Activated CD4-positive, alpha-beta T cell treated with anti-CD3 and anti-CD28 coated beads for 24 hours (primary cell): ENCODE measurements at regions not wholly inside any gene's neighbourhood (a gene's known extent, or its start where the extent isn't known, plus 50 kb on each side); places are given as distances from the start of the nearest gene placed in this dataset.
"Not testable (repeated sequence)": the region's sequence is repeated elsewhere in the genome, so short reads cannot be mapped to it uniquely, and the experiment has no call there.

Experiments
- DNase-seq, 2 donors: peaks; one replicate each; pipeline ENCODE4 v3.0.0-alpha.2; 2020; ENCODE audit warnings: low read depth in 2 of 2

DNA sequence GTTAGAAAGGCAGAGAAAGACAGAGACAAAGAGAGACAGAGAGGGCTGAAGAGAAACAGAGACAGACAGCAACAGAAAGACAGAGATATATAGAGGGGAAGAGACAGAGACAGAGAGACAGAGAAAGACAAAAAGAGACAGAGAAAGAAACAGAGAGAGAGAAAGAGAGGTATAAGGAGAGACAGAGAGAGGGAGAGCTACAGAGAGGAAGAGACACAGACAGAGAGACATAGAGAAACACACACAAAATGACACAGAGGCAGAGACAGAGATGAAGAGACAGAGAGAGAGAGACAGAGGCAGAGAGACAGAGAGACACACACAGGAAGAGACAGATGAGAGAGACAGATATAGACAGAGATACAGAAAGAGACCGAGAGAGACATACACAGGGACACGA, 168.6 kb downstream of the TMEM121 start:
- DNase-seq: no peak

DNA sequence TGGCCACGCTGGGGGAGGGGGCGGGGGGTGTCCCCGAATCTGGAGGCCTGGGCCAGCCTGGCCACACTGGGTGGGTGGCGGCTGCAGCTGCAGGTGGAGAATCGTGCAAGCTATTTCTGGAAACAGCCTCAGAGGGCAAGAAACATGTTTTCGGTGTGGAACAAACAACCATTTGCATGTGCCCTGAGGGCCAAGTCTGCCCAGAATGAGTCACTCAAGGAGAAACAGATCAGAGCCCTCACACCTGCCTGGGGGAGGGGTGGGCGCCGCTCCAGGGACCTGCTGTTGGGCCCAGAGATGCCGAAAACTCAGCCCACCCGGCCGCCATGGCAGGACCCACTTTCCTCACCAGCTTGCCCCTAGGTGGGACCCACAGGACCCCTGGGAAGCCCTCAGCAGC, 170.0 kb downstream of the TMEM121 start:
- DNase-seq: not testable (repeated sequence)

DNA sequence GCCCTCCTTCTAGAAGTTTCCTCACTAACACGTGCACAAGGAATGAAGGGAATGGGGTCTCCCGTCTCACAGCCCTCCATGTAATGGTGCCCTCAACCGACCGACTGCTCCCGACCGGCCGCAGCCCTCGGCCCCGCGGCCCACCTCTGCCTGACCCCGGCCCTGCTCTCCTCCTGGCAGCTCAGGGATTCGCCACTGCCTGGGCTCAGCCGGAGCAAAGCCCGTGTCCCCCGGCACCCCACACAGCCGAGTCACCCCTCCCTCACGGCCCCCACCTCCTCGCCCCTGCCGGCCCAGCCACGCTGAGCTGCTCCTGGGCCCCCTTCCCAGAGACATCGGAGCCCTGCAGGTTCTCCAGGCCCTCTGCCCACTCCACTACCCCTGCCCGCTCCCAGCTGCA, 171.0 kb downstream of the TMEM121 start:
- DNase-seq: not testable (repeated sequence)

DNA sequence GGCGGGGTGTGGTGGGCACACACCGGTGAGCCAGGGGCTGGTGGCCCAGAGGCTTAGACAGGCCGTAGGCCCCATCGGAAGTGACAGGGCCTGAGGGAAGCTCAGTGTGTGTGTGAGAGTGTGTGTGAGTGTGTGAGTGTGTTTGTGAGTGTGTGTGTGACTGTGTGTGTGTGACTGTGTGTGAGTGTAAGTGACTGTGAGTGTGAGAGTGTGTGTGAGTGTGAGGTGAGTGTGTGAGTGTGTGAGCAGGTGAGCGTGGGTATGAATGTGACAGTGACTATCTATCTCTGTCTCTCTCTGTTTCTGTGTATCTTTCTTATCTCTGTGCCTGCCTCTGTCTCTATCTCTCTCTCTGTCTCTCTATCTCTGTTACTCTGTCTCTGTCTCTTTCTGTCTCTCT, 171.6 kb downstream of the TMEM121 start:
- DNase-seq: not testable (repeated sequence)

DNA sequence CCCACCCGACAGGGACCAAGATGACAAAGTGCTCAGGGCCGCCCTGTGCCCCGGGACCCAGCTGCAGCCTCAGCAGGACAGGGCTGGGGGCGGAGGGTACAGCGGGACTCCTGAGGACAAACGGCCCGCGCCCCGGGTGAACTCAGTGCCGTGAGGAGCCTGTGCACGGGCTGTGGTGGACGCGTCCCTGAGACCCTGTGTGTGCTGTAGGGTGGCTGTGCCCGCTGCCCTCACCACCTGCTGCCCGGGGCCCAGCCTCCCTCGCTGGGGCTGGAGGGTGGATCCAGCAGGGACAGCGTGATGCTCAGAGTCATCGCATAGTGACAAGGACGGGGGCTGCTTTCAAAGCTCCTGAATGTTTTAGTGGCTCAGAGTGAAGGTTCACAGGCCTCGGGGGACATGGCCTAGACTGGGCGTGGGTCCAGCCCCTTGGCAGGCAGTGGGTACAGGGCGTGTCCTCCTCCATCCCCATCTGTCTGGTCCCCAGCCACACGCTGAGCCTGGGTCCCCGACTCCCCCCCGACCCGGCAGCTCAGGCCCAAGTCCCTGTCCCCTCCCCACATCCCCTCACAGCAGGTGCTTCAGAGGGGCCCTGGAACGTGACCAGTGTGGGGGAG, 172.7 kb downstream of the TMEM121 start:
- DNase-seq: not testable (repeated sequence)

DNA sequence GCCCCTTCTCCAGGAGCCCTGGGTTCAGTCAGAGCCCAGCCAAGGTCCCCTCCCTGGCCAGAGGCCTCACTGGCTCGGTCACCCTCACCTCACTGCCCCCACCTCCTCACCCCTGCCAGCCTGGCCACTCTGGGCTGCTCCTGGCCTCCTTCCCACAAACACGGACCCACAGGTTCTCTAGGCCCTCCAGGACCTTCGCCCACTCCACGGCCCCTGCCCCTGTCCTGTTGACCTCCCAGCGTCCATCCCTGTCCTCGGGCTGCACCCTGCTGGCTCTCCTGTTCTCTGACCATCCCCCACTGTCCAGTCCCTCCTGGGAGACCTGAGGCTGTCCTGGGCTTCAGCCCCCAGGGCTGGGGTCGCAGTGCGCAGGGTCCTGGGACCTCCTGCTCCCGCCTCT, 173.3 kb downstream of the TMEM121 start:
- DNase-seq: not testable (repeated sequence)

DNA sequence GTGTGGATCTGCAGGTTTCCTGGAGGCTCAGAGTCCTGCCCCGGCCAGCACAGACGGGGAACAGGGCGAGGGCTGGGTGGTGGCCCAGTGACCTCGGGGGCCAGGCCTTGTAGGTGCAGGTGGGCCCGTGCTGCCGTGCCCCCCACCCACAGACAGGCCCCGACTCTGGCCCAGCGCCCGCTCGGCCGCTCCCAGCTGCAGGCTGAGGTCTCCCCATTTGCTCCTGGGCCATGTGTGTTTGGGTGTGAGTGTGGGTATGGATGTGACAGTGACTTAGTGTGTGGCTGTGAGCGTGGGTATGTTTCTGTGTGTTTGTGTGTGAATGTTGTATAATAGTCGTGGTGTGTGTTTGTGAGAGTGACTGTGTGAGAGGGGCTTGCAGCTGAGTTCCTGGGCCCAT, 173.8 kb downstream of the TMEM121 start:
- DNase-seq: not testable (repeated sequence)

DNA sequence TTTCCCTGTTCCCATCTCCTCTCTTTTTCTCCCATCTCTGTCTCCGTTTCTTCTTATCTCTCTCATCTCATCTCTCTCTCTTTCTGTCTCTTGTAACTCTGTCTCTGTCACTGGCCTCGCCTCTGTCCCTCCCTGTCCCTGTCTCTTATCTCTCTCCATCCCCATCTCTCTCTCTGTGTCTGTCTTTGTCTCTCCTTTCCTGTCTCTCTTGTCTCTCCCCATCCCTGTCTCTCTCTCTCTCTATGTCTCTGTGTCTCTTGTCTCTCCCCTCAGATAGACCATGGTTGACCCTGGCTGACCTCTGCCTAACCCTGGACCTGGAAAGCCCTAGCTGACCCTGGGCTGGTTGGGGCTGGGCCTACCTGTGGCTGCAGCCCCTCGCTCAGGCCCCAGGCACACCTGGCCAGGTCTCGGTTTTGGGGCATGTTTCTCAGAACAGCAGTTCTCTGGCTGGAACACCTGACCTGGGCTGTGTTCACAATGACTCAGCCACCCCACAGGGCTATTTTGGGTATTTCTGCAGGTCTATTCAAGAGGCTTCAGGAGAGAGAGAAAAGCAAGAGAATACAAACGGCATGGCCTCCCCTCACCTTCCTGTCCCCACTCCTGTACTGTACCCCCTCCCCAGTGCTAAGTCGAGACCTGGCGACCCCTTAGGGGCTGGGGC, 174.4 kb downstream of the TMEM121 start:
- DNase-seq: no peak

DNA sequence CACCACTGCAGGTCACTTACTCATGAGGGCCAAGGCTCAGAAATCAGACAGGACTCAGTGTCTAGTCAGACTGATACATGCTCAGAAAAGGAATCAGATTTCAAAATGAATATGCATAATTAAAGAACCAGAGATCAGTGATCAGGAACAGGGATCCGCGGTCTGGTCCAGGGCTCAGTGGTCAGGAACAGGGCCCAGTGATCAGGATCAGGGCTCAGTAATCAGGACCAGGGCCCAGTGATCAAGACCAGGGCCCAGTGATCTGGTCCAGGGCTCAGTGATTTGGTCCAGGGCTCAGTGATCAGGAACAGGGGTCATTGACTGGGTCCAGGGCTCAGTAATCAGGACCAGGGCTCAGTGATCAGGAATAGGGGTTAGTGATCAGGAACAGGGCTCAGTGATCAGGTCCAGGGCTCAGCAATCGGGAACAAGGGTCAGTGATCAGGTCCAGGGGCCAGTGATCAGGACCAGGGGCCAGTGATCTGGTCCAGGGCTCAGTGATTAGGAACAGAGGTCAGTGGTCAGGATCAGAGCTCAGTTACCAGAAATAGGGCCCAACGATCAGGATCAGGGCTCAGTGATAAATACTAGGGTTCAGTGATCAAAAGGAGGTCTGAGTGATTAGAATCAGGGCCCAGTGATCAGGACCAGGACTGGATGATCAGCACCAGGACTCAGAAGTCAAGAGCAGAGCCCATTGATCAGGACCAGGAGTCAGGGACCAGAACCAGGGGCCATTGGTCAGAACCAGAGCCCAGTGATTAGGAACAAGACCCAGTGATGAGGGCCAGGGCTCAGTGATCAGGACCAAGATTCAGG, 175.3 kb downstream of the TMEM121 start:
- no peak for DNase-seq

DNA sequence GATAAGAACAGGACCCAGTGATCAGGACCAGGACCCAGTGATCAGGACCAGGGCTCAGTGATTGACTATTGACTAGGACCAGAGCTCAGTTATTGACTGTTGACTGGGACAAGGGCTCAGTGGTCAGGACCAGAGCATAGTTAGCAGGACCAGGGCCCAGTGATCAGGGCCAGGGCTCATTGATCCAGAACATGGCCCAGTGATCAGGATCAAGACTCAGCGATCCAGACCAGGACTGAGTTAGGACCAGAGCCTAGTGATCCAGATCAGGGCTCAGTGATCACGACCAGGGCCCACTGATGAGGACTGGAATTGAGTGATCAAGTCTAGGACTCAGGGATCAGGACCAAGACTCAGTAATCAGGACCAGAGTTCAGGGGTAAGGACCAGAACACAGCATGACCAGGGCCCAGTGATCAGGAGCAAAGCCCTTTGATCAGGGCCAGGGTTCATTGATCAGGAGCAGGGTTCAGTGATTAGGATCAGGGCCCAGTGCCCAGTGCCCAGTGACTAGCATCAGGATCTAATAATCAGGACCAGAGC, 176.0 kb downstream of the TMEM121 start:
- DNase-seq: no peak

DNA sequence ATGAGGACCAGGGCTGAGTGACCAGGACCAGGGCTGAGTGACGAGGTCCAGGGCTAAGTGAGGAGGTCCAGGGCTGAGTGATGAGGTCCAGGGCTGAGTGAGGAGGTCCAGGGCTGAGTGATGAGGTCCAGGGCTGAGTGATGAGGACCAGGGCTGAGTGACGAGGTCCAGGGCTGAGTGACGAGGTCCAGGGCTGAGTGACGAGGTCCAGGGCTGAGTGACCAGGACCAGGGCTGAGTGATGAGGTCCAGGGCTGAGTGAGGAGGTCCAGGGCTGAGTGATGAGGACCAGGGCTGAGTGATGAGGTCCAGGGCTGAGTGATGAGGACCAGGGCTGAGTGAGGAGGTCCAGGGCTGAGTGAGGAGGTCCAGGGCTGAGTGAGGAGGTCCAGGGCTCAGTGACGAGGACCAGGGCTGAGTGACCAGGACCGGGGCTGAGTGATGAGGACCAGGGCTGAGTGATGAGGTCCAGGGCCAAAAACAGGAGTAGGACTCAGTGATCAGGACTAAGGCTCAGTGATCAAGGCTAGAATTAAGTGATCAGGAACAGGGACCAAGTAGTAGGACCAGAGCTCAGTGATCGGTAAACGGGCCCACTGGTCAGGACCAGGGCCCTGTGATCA, 176.8 kb downstream of the TMEM121 start:
- DNase-seq: not testable (repeated sequence)

DNA sequence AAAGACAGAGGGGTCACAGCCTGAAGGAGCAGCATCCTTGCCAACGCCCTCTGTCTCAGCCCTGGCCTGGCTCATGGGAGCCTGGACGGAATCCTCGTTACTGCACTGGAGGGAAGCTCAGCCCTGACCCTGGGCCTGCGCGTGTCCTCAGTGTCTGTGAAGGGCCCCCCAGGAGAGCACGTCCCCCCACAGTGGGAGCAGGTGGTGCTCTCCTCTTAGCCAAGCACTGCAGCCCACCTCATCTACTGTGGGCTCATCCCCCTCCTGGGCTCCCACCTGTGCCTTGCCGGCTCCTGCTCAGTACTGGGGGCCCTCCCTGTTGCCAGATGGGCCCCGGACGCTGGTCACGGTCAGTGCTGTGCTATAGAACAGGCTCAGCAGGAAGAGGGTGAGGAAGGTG, 177.7 kb downstream of the TMEM121 start:
- not testable (repeated sequence) for DNase-seq

DNA sequence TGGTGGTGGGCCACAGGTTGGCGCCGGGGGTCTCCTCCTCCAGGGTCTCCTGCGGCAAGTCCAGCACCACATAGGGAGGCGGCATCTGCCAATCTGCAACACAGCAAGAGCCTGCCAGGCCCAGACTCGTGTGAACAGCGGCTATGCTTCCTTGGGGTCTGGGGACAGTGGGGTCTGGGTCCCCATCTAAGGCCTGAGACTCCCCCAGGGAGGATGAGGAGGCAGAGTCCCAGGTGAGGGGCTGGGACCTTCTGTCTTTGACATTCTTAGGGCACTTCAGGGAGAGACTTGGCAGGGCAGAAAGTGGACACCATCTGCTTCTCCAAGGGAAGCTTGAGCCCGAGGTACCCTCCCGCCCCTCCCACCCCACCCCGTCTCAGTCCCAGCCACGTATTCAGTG, 178.1 kb downstream of the TMEM121 start:
- DNase-seq: not testable (repeated sequence)

DNA sequence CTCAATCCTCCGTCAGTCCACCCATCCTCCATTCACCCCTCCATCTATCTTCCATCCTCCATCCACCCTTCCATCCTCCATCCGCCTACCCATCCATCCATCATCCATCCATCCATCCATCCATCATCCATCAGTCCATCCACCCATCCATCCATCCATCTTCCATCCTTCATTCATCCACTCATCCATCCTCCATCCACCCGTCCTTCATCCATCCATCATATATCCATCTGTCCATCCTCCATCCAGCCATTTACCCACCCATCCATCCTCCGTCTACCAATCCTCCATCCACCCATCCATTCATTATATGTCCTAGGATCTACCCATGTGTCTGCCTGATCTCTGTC, 179.1 kb downstream of the TMEM121 start:
- not testable (repeated sequence) for DNase-seq

DNA sequence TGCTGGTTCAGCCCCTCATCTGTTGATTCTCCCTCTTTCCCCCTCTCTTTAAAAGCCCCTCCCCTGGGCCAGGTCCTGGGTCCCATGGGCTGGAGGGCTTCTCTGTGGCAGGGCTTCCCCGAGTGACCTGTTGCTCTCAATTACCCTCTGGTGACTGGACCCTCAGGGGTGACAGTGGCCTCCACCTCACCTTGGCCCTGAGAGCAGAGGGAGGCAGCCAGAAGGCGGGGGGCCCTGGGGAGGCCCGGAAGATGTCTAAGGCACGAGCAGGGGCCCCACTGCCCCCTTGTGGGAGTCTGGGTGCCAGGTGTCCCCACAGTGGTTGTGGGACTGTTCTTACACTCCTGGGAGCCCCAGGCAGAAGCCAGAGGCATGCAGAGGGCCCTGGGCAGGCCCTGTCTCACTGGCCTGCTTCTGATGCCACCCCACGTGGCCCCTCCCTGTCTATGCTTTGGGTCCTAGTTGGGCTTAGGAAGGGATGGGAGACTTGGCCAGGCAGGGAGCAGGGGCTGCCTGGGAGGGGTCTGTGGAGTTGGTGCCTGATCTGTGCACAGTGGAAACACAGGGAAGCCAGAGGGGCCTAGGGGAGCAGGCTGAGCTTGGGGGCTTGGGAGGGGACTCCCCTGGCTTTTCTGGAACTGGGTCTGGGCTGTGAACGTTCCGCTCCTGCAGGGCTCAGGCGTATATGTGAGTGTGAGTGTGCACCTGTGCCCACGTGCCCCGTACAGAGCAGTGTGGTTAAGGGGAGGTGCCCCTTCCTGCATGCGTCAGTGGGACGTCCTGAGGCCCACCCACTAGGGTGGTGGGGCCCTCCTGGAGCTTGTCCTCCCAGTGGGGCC, 179.7 kb downstream of the TMEM121 start:
- not testable (repeated sequence) for DNase-seq

DNA sequence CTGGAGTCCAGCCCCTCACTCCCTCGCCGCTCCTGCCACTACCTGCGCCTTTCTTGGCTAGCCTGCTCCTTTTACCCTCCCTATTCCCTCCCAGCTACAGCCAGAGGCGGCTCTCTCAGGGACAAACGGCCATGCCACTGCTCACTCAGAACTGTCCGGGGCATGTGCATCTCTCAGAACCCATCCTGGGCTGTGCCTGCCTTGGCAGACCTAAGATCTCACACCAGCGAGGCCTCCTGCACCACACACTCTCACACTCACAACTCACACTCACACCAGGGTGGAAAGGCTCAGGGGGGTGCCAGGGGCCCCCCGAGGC, 180.3 kb downstream of the TMEM121 start:
- not testable (repeated sequence) for DNase-seq

DNA sequence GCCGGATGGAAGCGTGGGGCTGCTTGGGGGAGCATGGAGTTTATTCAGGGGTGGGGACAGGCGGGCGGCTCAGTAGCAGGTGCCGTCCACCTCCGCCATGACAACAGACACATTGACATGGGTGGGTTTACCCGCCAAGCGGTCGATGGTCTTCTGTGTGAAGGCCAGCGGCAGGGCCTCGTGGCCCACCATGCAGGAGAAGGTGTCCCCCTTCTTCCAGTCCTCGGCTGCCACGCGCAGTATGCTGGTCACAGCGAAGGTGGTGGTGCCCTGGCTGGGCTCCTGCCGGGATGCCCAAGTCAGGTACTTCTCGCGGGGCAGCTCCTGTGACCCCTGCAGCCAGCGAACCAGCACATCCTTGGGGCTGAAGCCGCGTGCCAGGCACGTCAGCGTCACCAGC, 180.7 kb downstream of the TMEM121 start:
- DNase-seq: not testable (repeated sequence)

DNA sequence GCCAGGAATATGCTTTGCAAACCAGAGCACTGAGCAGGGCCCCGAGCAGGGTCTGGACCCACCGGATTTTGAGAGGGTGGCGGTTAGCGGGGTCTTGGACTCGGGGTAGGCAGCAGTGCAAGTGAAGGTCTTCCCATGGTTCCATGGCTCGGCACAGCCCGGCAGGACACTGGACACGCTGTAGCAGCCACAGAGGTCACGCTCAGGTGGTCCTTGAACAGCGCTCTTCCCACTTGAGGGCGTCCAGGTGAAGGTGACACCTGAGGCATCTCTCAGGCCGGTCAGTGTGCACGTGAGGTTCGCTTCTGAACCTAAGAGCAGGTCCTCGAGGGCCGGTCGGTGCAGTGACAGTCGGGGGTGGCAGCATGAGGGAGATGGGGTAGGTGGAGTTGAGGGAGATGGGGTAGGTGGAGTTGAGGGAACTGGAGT, 181.4 kb downstream of the TMEM121 start:
- DNase-seq: not testable (repeated sequence)

DNA sequence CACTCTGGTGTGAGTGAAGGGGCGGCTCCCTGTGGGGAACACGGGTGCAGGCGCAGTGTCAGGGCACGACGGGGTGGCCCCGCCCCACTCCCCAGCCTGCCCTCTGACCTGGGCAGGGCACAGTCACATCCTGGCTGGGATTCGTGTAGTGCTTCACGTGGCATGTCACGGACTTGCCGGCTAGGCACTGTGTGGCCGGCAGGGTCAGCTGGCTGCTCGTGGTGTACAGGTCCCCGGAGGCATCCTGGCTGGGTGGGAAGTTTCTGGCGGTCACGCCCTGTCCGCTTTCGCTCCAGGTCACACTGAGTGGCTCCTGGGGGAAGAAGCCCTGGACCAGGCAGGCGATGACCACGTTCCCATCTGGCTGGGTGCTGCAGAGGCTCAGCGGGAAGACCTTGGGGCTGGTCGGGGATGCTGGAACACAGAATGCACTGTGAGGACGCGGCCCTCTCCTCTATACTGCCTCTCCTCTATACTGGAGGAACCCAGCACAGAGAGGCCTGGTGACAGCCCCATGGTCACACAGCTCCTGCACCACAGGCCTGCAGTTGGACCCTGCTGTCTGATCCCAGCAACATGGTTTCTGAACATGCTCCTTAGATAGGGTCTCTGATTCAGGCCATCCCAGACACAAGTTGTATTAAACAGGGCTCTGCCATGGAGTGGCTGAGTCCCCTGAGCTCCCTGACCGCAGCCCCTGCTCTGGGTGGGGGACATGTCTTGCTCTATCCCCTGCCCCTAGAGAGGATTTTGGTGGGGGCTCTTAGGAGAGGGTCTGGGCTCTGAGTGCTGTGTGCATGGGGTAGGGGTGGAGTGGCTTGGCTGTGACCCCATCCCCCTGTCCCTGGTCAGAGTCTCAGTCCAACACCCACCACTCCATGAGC, 182.1 kb downstream of the TMEM121 start:
- not testable (repeated sequence) for DNase-seq
